Skeletal muscle satellite cell (primary cell): ENCODE measurements at regions not wholly inside any gene's neighbourhood (a gene's known extent, or its start where the extent isn't known, plus 50 kb on each side); places are given as distances from the start of the nearest gene placed in this dataset. TPM values are rescaled to one million over a fixed set of nuclear protein-coding genes. Genes with fewer than 3 reads are reported as not detected.

Experiments
- H3K27me3 ChIP-seq: 2 replicates; pipeline ENCODE4 v1.7.0; 2013; ENCODE audit warnings: low read length; ENCODE audit not compliant: control insufficient read depth, insufficient read depth
- H3K36me3 ChIP-seq: 2 replicates; pipeline ENCODE4 v1.7.0; 2013; ENCODE audit warnings: mild to moderate bottlenecking, control low read depth, low read length; ENCODE audit not compliant: insufficient read depth
- H3K4me1 ChIP-seq: 2 replicates; pipeline ENCODE4 v1.7.0; 2013; ENCODE audit warnings: low read length; ENCODE audit not compliant: control insufficient read depth, insufficient read depth
- H3K4me2 ChIP-seq: 2 replicates; pipeline ENCODE4 v1.7.0; 2013; ENCODE audit warnings: mild to moderate bottlenecking, low read length
- H3K4me3 ChIP-seq: 2 replicates; pipeline ENCODE4 v1.7.0; 2013; ENCODE audit warnings: low read length
- H3K9ac ChIP-seq: 2 replicates; pipeline ENCODE4 v1.7.0; 2013; ENCODE audit warnings: mild to moderate bottlenecking, low read depth, low read length, moderate library complexity
- H3K9me3 ChIP-seq: replicated peaks from 2 replicates; pipeline ENCODE4 v1.7.0; 2013; ENCODE audit warnings: mild to moderate bottlenecking, control low read depth, low read length
- small RNA-seq: library from RNA; depleted of rRNA; stranded (forward); fragments of <200 nt; gene quantifications from one replicate; pipeline ENCODE3, GENCODE V24; 2012

GRCh38 chr3:70393881-70394612 lies 81.6 kb upstream of the MDFIC2 start:
- Histone ChIP-seq H3K4me1 (no peaks in the 10 kb centered on the region), H3K9me3 (no peaks in the 10 kb centered on the region), H3K9ac (no peak overlapping the region), H3K27me3 (peaks cover 11% of the 10 kb centered on the region), H3K4me2 (no peak overlapping the region), H3K4me3 (no peak overlapping the region), H3K36me3 (no peaks in the 10 kb centered on the region)

DNA sequence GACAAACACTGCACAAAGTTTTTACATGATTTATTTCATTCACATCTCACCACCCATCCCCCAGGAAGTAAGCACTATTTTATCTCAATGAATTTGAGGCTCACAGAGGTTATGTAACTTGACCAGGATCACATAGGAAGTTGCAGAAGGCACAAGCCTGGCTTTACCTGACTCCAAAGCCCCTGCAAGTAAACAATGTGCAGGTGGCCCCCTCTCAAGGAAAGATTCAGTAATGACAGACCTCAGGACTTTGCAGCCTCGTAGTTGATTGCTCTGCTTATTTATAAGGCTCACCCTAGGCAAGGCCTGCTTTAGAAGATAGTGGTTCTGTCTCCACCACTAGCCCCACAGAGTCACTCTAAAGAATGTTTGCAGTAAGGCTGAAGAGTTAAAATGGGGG lies 79.8 kb upstream of the MDFIC2 start:
- no peaks in the 10 kb centered on the region for H3K4me1 ChIP-seq
- H3K9ac ChIP-seq = no peak overlapping the region
- no peak overlapping the region for H3K4me2 ChIP-seq
- no peak overlapping the region for H3K4me3 ChIP-seq
- H3K36me3 ChIP-seq = no peaks in the 10 kb centered on the region
- H3K9me3 ChIP-seq = no peaks in the 10 kb centered on the region
- H3K27me3 ChIP-seq = no peaks in the 10 kb centered on the region

DNA sequence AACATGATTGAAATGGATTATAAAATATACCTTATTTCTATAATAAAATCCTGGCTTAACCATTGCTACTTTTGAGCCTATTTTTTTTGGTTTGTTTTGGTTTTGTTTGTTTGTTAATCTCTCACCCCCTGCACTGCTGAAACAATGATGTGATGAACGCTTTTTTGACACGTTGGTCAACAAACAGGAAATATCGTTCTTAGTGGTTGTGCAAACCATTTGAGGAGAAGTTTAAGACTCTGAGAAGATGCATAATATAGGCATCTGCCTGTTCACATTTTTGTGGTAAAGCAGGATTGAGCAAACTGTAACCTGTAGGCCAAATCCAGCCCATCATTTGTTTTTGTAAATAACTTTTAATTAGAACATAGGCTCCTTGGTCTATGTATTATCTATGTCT lies 75.5 kb upstream of the MDFIC2 start:
- Histone ChIP-seq H3K4me3 (no peak overlapping the region), H3K27me3 (no peaks in the 10 kb centered on the region), H3K36me3 (no peaks in the 10 kb centered on the region), H3K9me3 (no peaks in the 10 kb centered on the region), H3K9ac (no peak overlapping the region), H3K4me2 (no peak overlapping the region), H3K4me1 (no peaks in the 10 kb centered on the region)

GRCh38 chr3:70386846-70387245 lies 74.4 kb upstream of the MDFIC2 start:
- H3K9ac ChIP-seq = no peak overlapping the region
- no peaks in the 10 kb centered on the region for H3K4me1 ChIP-seq
- no peak overlapping the region for H3K4me2 ChIP-seq
- no peaks in the 10 kb centered on the region for H3K27me3 ChIP-seq
- no peaks in the 10 kb centered on the region for H3K9me3 ChIP-seq
- H3K36me3 ChIP-seq = no peaks in the 10 kb centered on the region
- H3K4me3 ChIP-seq = no peak overlapping the region

DNA sequence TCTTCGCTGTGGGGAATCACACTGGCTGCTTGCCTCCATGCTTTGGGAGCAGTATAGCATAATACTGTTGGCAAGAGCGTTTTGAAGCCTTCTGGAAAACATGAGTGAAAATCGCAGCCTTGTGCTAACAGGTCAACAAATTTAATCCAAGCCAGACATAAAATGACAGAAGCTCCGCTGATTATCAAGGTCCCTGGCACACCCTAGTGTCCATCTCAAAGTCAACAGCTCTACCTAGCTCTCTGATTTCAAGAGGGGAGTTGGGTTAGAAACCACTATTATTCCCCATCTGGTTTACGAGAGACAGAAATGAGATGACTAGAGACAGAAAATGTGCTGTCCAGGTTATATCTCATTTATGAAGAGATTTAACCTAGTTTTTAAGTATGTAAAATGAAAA lies 73.6 kb upstream of the MDFIC2 start:
- H3K27me3 ChIP-seq = no peaks in the 10 kb centered on the region
- H3K4me3 ChIP-seq = no peak overlapping the region
- no peaks in the 10 kb centered on the region for H3K4me1 ChIP-seq
- H3K9me3 ChIP-seq = no peaks in the 10 kb centered on the region
- no peak overlapping the region for H3K4me2 ChIP-seq
- no peak overlapping the region for H3K9ac ChIP-seq
- no peaks in the 10 kb centered on the region for H3K36me3 ChIP-seq

GRCh38 chr3:70383360-70383831 lies 71.0 kb upstream of the MDFIC2 start:
- no peak overlapping the region for H3K4me3 ChIP-seq
- no peaks in the 10 kb centered on the region for H3K4me1 ChIP-seq
- no peaks in the 10 kb centered on the region for H3K9me3 ChIP-seq
- no peaks in the 10 kb centered on the region for H3K36me3 ChIP-seq
- H3K27me3 ChIP-seq = no peaks in the 10 kb centered on the region
- no peak overlapping the region for H3K4me2 ChIP-seq
- H3K9ac ChIP-seq = no peak overlapping the region

GRCh38 chr3:70374179-70374578 lies 61.7 kb upstream of the MDFIC2 start:
- Histone ChIP-seq H3K9ac (no peak overlapping the region), H3K9me3 (no peaks in the 10 kb centered on the region), H3K4me3 (no peak overlapping the region), H3K27me3 (no peaks in the 10 kb centered on the region), H3K4me2 (no peak overlapping the region), H3K4me1 (no peaks in the 10 kb centered on the region), H3K36me3 (no peaks in the 10 kb centered on the region)

Small RNA genes lying in the stretch of these regions (small RNA-seq; reads per million reads assigned to genes)
- not detected for gene COX6CP6
- gene RNU6-281P = not detected
